ENCODE measurements at regions not wholly inside any gene's neighbourhood (a gene's known extent, or its start where the extent isn't known, plus 50 kb on each side); places are given as distances from the start of the nearest gene placed in this dataset.

- Histone ChIP-seq H3K27ac (no peak overlapping the region), H3K27me3 (peaks cover 0 to 2% of the 10 kb centered on the region in 2 donors), H3K4me1 (no peaks in the 10 kb centered on the region), H3K9me3 (no peaks in the 10 kb centered on the region), H3K4me3 (no peak overlapping the region), H3K36me3 (no peaks in the 10 kb centered on the region)
- intact Hi-C loops (cut with DNase I; ENCODE audit: low total_unique reads), result no loop called here
- TF ChIP-seq, protein P1, sequence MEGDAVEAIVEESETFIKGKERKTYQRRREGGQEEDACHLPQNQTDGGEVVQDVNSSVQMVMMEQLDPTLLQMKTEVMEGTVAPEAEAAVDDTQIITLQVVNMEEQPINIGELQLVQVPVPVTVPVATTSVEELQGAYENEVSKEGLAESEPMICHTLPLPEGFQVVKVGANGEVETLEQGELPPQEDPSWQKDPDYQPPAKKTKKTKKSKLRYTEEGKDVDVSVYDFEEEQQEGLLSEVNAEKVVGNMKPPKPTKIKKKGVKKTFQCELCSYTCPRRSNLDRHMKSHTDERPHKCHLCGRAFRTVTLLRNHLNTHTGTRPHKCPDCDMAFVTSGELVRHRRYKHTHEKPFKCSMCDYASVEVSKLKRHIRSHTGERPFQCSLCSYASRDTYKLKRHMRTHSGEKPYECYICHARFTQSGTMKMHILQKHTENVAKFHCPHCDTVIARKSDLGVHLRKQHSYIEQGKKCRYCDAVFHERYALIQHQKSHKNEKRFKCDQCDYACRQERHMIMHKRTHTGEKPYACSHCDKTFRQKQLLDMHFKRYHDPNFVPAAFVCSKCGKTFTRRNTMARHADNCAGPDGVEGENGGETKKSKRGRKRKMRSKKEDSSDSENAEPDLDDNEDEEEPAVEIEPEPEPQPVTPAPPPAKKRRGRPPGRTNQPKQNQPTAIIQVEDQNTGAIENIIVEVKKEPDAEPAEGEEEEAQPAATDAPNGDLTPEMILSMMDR (IDR thresholded peaks at IDR 0.05), result no peak
- no peak for DNase-seq
Measured at GRCh38 chr15:97786741-97787140, 173.8 kb upstream of the ARRDC4 start.

GRCh38 chr15:97790180-97790579 is 170.3 kb upstream of the ARRDC4 start:
- intact Hi-C loops (cut with DNase I; ENCODE audit: low total_unique reads), result no loop called here
- H3K9me3 ChIP-seq, result no peaks in the 10 kb centered on the region
- no peak overlapping the region for H3K27ac ChIP-seq

DNA sequence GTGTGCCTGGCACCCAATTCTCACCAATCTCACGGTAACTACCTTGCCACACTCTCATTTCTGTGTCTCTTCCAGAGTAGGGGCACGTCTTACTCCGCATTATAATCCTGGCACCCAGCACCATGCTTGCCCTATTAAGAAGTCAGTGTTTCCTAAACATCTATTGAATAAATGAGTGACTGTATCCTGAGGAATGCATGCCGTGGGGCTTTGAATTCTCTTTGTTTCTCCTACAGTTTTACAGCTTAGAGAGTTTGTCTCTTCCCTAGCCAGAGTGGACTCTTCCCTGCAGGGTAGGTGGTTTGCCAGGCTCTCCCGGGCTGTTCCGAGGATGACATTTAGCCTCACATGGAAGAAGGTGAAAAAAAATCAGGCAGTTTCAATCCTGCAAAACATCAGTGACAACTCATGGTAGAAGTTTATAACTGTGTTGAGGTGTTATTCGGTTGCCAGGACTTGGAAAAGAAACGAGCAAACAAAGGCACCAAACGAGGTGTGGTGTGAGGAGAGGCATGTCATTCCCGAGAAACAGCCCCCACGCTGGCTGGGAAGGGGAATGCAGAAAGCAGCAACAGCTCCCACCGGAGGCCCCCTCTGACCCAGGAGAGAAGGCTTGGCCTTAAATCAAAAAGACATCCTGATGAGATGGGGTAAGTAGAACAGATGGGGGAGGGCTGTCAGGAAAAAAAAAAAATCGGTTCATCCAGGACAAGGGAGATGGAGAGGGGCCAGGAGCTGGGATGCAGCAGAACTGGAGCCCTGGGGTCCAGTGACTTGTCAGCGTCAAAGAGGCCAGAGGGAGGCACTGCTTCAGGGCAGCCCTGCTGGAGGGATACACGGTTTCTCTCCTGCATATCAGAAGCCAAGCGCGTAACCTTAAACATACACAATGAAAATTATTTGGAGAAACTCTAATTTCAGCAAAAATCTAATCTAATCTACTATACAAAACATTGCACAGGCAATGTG is 168.4 kb upstream of the ARRDC4 start:
- intact Hi-C loops (cut with DNase I; ENCODE audit: low total_unique reads), result no loop called here
- Histone ChIP-seq H3K4me3 (no peak overlapping the region), H3K27ac (no peak overlapping the region), H3K4me1 (no peaks in the 10 kb centered on the region), H3K9me3 (no peaks in the 10 kb centered on the region), H3K27me3 (peaks cover 0 to 2% of the 10 kb centered on the region in 2 donors), H3K36me3 (no peaks in the 10 kb centered on the region)
- DNase-seq, result no peak
- TF ChIP-seq, protein P1 (IDR thresholded peaks at IDR 0.05), result no peak

More at GRCh38 chr15:97790180-97790579, 170.3 kb upstream of the ARRDC4 start:
- Histone ChIP-seq H3K27me3 (peaks cover 0 to 2% of the 10 kb centered on the region in 2 donors), H3K4me3 (no peak overlapping the region), H3K4me1 (no peaks in the 10 kb centered on the region), H3K36me3 (no peaks in the 10 kb centered on the region)
- TF ChIP-seq, protein P1 (IDR thresholded peaks at IDR 0.05), result no peak
- DNase-seq, result no peak

DNA sequence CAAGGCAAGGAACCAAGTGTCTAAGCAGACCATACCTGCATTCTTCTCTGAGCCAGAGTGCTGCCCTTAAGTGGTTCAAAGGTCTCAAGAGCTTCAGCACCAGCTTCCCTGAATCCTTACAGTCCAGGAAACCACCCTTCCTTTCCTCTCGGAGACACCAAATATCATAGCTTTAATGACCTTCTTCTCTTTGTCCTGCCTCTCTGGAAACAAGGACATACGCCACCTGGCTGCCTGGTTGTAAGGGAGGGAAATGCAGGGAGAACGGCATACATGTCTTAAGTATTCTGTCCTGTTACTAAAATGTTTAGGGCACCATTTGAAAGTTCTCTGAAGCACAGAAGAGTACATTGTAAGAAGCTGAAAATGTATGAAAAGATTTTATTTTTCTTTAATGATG is 155.6 kb upstream of the ARRDC4 start:
- Histone ChIP-seq H3K9me3 (no peaks in the 10 kb centered on the region), H3K36me3 (no peaks in the 10 kb centered on the region), H3K4me1 (no peaks in the 10 kb centered on the region), H3K4me3 (no peak overlapping the region), H3K27me3 (no peaks in the 10 kb centered on the region), H3K27ac (no peak overlapping the region)
- intact Hi-C loops (cut with DNase I; ENCODE audit: low total_unique reads), result no loop called here
- TF ChIP-seq, protein P1 (IDR thresholded peaks at IDR 0.05), result no peak
- DNase-seq, result no peak

DNA sequence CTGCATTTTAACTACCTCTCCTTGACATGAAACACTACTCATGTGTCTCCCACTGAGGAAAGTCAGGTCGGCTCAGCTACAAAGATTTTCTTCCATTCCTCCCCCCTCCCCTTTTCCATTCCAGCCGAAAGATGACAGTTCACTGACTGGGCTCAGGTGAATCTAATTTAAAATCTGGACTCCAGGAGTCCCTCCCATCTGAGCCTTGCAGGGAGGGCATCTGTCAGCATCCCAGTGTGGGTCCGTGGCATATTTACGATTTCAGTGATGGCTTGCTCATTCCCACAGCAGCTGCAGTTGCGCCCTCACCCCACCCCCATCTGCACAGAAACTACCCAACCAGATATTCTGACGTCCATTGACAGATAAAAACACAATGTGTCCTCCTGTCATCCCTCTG is 153.7 kb upstream of the ARRDC4 start:
- no peaks in the 10 kb centered on the region for H3K36me3 ChIP-seq
- no peak overlapping the region for H3K27ac ChIP-seq
- H3K9me3 ChIP-seq, result peaks cover 0 to 8% (median 0%) of the 10 kb centered on the region in 3 donors
- no peaks in the 10 kb centered on the region for H3K4me1 ChIP-seq
- no peak for DNase-seq
- H3K27me3 ChIP-seq, result no peaks in the 10 kb centered on the region
- intact Hi-C loops (cut with DNase I; ENCODE audit: low total_unique reads), result no loop called here
- no peak overlapping the region for H3K4me3 ChIP-seq
- TF ChIP-seq, protein P1 (IDR thresholded peaks at IDR 0.05), result no peak

Data from tibial artery (tissue), 4 donors.